Keratinocyte (primary cell): ENCODE measurements at regions not wholly inside any gene's neighbourhood (a gene's known extent, or its start where the extent isn't known, plus 50 kb on each side); places are given as distances from the start of the nearest gene placed in this dataset.

Source experiments
- EZH2 ChIP-seq: IDR thresholded peaks from one replicate; pipeline ENCODE4 v1.6.1; 2012; ENCODE audit warnings: inconsistent platforms, mild to moderate bottlenecking, low read length, moderate library complexity
- TF ChIP-seq, protein P1 (sequence below), 3 experiments: IDR thresholded peaks in 1 of 3; conservative IDR thresholded peaks in 1 of 3; optimal IDR thresholded peaks in 1 of 3; 2 replicates in 2 of 3; 3 replicates in 1 of 3; pipeline versions ENCODE3 to v1.5.1; 2011; ENCODE audit warnings: low read length in 3 of 3, mild to moderate bottlenecking in 3 of 3, moderate library complexity in 2 of 3, control low read depth in 1 of 3, inconsistent platforms in 1 of 3; ENCODE audit not compliant: insufficient read depth in 2 of 3; ENCODE audit errors: extremely low read depth in 1 of 3

DNA sequence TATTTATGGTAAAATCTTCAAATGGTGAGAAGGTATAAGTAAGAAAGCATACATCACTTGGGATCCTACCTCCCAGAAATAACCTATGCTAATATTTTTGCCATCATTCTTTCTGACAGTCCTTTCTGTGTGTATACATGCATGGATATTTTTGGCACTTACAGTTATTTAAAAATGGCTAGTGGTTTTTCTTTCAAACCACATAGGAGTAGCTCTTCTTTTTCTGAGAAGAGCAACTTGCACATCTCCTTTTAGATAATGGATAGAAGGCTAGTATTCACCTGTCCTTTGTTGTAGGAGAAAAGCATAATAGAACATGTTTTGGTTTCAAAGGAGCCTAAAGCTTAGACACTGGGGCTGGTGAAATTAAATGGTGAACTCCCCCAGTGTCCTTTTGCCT, 87.3 kb downstream of the EMP1 start:
- TF ChIP-seq, protein P1, sequence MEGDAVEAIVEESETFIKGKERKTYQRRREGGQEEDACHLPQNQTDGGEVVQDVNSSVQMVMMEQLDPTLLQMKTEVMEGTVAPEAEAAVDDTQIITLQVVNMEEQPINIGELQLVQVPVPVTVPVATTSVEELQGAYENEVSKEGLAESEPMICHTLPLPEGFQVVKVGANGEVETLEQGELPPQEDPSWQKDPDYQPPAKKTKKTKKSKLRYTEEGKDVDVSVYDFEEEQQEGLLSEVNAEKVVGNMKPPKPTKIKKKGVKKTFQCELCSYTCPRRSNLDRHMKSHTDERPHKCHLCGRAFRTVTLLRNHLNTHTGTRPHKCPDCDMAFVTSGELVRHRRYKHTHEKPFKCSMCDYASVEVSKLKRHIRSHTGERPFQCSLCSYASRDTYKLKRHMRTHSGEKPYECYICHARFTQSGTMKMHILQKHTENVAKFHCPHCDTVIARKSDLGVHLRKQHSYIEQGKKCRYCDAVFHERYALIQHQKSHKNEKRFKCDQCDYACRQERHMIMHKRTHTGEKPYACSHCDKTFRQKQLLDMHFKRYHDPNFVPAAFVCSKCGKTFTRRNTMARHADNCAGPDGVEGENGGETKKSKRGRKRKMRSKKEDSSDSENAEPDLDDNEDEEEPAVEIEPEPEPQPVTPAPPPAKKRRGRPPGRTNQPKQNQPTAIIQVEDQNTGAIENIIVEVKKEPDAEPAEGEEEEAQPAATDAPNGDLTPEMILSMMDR (optimal IDR thresholded peaks at IDR 0.05 in 1 of 3, IDR thresholded peaks at IDR 0.05 in 1 of 3, conservative IDR thresholded peaks at IDR 0.05 in 1 of 3; ENCODE audit: extremely low read depth in 1 of 3, insufficient read depth in 2 of 3, low read length in 3 of 3): no peak
- TF ChIP-seq EZH2: no peak
